IMR-90 (cell line): ENCODE measurements at regions not wholly inside any gene's neighbourhood (a gene's known extent, or its start where the extent isn't known, plus 50 kb on each side); places are given as distances from the start of the nearest gene placed in this dataset.

ENCODE experiments used
- CTCF ChIP-seq: conservative IDR thresholded peaks from 2 replicates; pipeline ENCODE4 v1.5.1; 2012; ENCODE audit warnings: mild to moderate bottlenecking, low read depth, low read length, improper control_type of control experiment
- ELK1 ChIP-seq: fragments of 150-350 bp; IDR thresholded peaks from 2 replicates; pipeline ENCODE4 v1.6.1; 2016; ENCODE audit warnings: low read depth, mild to moderate bottlenecking, low read length, moderate library complexity, borderline replicate concordance
- MXI1 ChIP-seq: IDR thresholded peaks from 2 replicates; pipeline ENCODE4 v1.6.1; 2012; ENCODE audit warnings: low read depth, mild to moderate bottlenecking, low read length, moderate library complexity, borderline replicate concordance
- POLR2A ChIP-seq: IDR thresholded peaks from 2 replicates; pipeline ENCODE4 v1.6.1; 2012; ENCODE audit warnings: mild to moderate bottlenecking, low read depth, low read length
- RFX5 ChIP-seq: IDR thresholded peaks from 2 replicates; pipeline ENCODE4 v1.8.0; 2012; ENCODE audit warnings: low read depth, mild to moderate bottlenecking, low read length, moderate library complexity

- TF ChIP-seq CTCF (no peak), POLR2A (no peak), MXI1 (no peak), RFX5 (no peak), ELK1 (no peak)
These were observed 771.7 kb upstream of the SALL3 start for GRCh38 chr18:78207942-78208341.
